H1 (cell line): ENCODE measurements at regions not wholly inside any gene's neighbourhood (a gene's known extent, or its start where the extent isn't known, plus 50 kb on each side); places are given as distances from the start of the nearest gene placed in this dataset.

Experiments
- CTCF ChIA-PET: fragments of 300-600 bp; sonication (Branson Sonifier 250); formaldehyde crosslinking; loops from one replicate; lab custom pipeline; 2021; ENCODE audit not compliant: partially characterized antibody; lab: Charles Lee
- POLR2A ChIA-PET: fragments of 300-600 bp; sonication (Branson Sonifier 250); formaldehyde crosslinking; loops from one replicate; lab custom pipeline; 2021; ENCODE audit warnings: inconsistent platforms; ENCODE audit not compliant: partially characterized antibody; lab: Charles Lee
- DNase-seq, 2 experiments: peaks; one replicate each; pipeline versions ENCODE4 v3.0.0 to v3.0.0-alpha.2; 2010 to 2022; ENCODE audit warnings: low spot score in 2 of 2, low read depth in 1 of 2, mixed read lengths in 1 of 2
- FAIRE-seq: peaks from 2 replicates; lab custom pipeline; 2011; peaks lifted over from hg19 to GRCh38; lab: Jason Lieb, UNC
- H2AFZ ChIP-seq: 2 replicates; pipeline ENCODE4 v1.8.1; 2012; ENCODE audit warnings: low read length, inconsistent platforms
- H2AK5ac ChIP-seq: 2 replicates; pipeline ENCODE4 v1.6.1; 2013; ENCODE audit warnings: low read depth, low read length
- H2BK120ac ChIP-seq: replicated peaks from 2 replicates; pipeline ENCODE3; 2013; ENCODE audit warnings: low read depth, low read length, inconsistent platforms
- H2BK12ac ChIP-seq: 2 replicates; pipeline ENCODE4 v1.6.1; 2013; ENCODE audit warnings: low read depth, low read length
- H2BK15ac ChIP-seq: 2 replicates; pipeline ENCODE4 v1.6.1; 2013; ENCODE audit warnings: low read length
- H2BK20ac ChIP-seq: 2 replicates; pipeline ENCODE4 v1.6.1; 2013; ENCODE audit warnings: low read length
- H2BK5ac ChIP-seq: 2 replicates; pipeline ENCODE4 v1.6.1; 2013; ENCODE audit warnings: low read depth, low read length
- H3K14ac ChIP-seq: 2 replicates; pipeline ENCODE4 v1.6.1; 2013; ENCODE audit warnings: inconsistent platforms; ENCODE audit not compliant: insufficient read length
- H3K18ac ChIP-seq: 2 replicates; pipeline ENCODE4 v1.6.1; 2013; ENCODE audit warnings: low read length; ENCODE audit errors: extremely low read depth
- H3K23ac ChIP-seq: 2 replicates; pipeline ENCODE4 v1.6.1; 2013; ENCODE audit warnings: inconsistent platforms; ENCODE audit not compliant: insufficient read length
- H3K23me2 ChIP-seq: 2 replicates; pipeline ENCODE4 v1.6.1; 2013; ENCODE audit warnings: low read depth, low read length
- H3K27ac ChIP-seq: 2 replicates; pipeline ENCODE4 v1.6.1; 2011; ENCODE audit warnings: low read depth, low read length, inconsistent platforms
- H3K27me3 ChIP-seq, 4 experiments: replicated peaks in 1 of 4; 1 replicate in 1 of 4; 2 replicates in 3 of 4; pipeline versions ENCODE4 v1.6.1 to v1.8.1; 2011 to 2013; ENCODE audit warnings: low read length in 3 of 4, mild to moderate bottlenecking in 3 of 4, inconsistent platforms in 2 of 4, mixed read lengths in 2 of 4, moderate library complexity in 1 of 4; ENCODE audit not compliant: control insufficient read depth in 3 of 4, insufficient read depth in 3 of 4; ENCODE audit errors: extremely low read depth in 1 of 4
- H3K36me3 ChIP-seq, 4 experiments: 2 replicates each; pipeline versions ENCODE4 v1.6.1 to v1.8.1; 2011 to 2013; ENCODE audit warnings: mild to moderate bottlenecking in 4 of 4, low read length in 3 of 4, moderate library complexity in 2 of 4, control low read depth in 1 of 4, inconsistent platforms in 1 of 4; ENCODE audit not compliant: insufficient read depth in 4 of 4, control insufficient read depth in 2 of 4
- H3K4ac ChIP-seq: replicated peaks from 2 replicates; pipeline ENCODE3; 2013; ENCODE audit warnings: low read length, low read depth, mixed read lengths, inconsistent platforms; ENCODE audit not compliant: insufficient read length
- H3K4me1 ChIP-seq, 4 experiments: replicated peaks in 1 of 4; 1 replicate in 1 of 4; 2 replicates in 3 of 4; pipeline versions ENCODE4 v1.6.1 to v1.8.1; 2011 to 2013; ENCODE audit warnings: low read length in 3 of 4, inconsistent platforms in 2 of 4, mixed read lengths in 1 of 4; ENCODE audit not compliant: insufficient read depth in 4 of 4, control insufficient read depth in 3 of 4
- H3K4me2 ChIP-seq, 2 experiments: 2 replicates each; pipeline versions ENCODE4 v1.6.1 to v1.8.1; 2011 to 2013; ENCODE audit warnings: low read depth in 2 of 2, low read length in 2 of 2, control low read depth in 1 of 2, inconsistent platforms in 1 of 2, mild to moderate bottlenecking in 1 of 2; ENCODE audit not compliant: insufficient read depth in 1 of 2
- H3K4me3 ChIP-seq, 4 experiments: fragments of 200-600, 300-600 bp in 1 of 4; sonication (generic), shearing (Covaris generic), sonication (Bioruptor Twin) in 1 of 4; 2 replicates each; pipeline versions ENCODE4 v1.5.1 to v1.8.1; 2011 to 2016; ENCODE audit warnings: low read length in 4 of 4, low read depth in 3 of 4, control low read depth in 2 of 4, inconsistent platforms in 2 of 4, mild to moderate bottlenecking in 2 of 4, mixed read lengths in 1 of 4, moderate library complexity in 1 of 4; ENCODE audit not compliant: insufficient read depth in 2 of 4; ENCODE audit errors: extremely low read depth in 1 of 4
- H3K56ac ChIP-seq: replicated peaks from 2 replicates; pipeline ENCODE3; 2013; ENCODE audit warnings: low read depth, mild to moderate bottlenecking, mixed read lengths, low read length, inconsistent platforms; ENCODE audit not compliant: insufficient read length
- H3K79me1 ChIP-seq: 2 replicates; pipeline ENCODE4 v1.6.1; 2013; ENCODE audit warnings: low read depth, low read length, control low read depth
- H3K79me2 ChIP-seq, 2 experiments: 2 replicates each; pipeline versions ENCODE4 v1.6.1 to v1.8.1; 2012 to 2013; ENCODE audit warnings: low read length in 2 of 2, mild to moderate bottlenecking in 2 of 2, inconsistent platforms in 1 of 2; ENCODE audit not compliant: insufficient read depth in 2 of 2, control insufficient read depth in 1 of 2
- H3K9ac ChIP-seq, 4 experiments: replicated peaks in 1 of 4; 1 replicate in 1 of 4; 2 replicates in 3 of 4; pipeline versions ENCODE4 v1.6.1 to v1.8.1; 2011 to 2013; ENCODE audit warnings: low read depth in 3 of 4, low read length in 3 of 4, control low read depth in 2 of 4, mild to moderate bottlenecking in 2 of 4, moderate library complexity in 2 of 4, inconsistent platforms in 1 of 4; ENCODE audit errors: extremely low read depth in 1 of 4
- H3K9me3 ChIP-seq, 2 experiments: 2 replicates each; pipeline versions ENCODE4 v1.6.1 to v1.8.1; 2012 to 2013; ENCODE audit warnings: mild to moderate bottlenecking in 2 of 2, moderate library complexity in 2 of 2, control low read depth in 1 of 2, inconsistent platforms in 1 of 2, low read depth in 1 of 2, low read length in 1 of 2, mixed read lengths in 1 of 2; ENCODE audit not compliant: insufficient read depth in 2 of 2
- H4K20me1 ChIP-seq, 2 experiments: replicated peaks in 1 of 2; 2 replicates each; pipeline versions ENCODE3 to v1.8.1; 2011 to 2013; ENCODE audit warnings: inconsistent platforms in 2 of 2, low read length in 2 of 2, mild to moderate bottlenecking in 1 of 2; ENCODE audit not compliant: insufficient read depth in 2 of 2, control insufficient read depth in 1 of 2
- H4K5ac ChIP-seq: 2 replicates; pipeline ENCODE4 v1.6.1; 2013; ENCODE audit warnings: low read length, low read depth, mixed read lengths, inconsistent platforms; ENCODE audit not compliant: insufficient read length
- H4K8ac ChIP-seq: 2 replicates; pipeline ENCODE4 v1.8.0; 2013; ENCODE audit warnings: mild to moderate bottlenecking, moderate library complexity, low read length, inconsistent platforms; ENCODE audit not compliant: insufficient read depth; ENCODE audit errors: extremely low read depth
- H4K91ac ChIP-seq: replicated peaks from 2 replicates; pipeline ENCODE3; 2013; ENCODE audit warnings: low read length, mixed read lengths, inconsistent platforms; ENCODE audit not compliant: insufficient read length
- BRCA1 ChIP-seq: IDR thresholded peaks from 2 replicates; pipeline ENCODE4 v1.6.1; 2012; ENCODE audit warnings: low read depth, low read length, improper control_type of control experiment
- CHD2 ChIP-seq: IDR thresholded peaks from 2 replicates; pipeline ENCODE4 v1.6.1; 2012; ENCODE audit warnings: low read length, improper control_type of control experiment
- EGR1 ChIP-seq: IDR thresholded peaks from 2 replicates; pipeline ENCODE4 v1.6.1; 2011; ENCODE audit warnings: low read depth, low read length, borderline replicate concordance
- EP300 ChIP-seq, 2 experiments: IDR thresholded peaks; 1 replicate in 1 of 2; 2 replicates in 1 of 2; pipeline ENCODE4 v1.6.1; 2011 to 2012; ENCODE audit warnings: low read depth in 2 of 2, low read length in 2 of 2, mild to moderate bottlenecking in 2 of 2, borderline replicate concordance in 1 of 2, inconsistent platforms in 1 of 2, moderate library complexity in 1 of 2
- GTF2F1 ChIP-seq: IDR thresholded peaks from 2 replicates; pipeline ENCODE4 v1.6.1; 2012; ENCODE audit warnings: low read depth, low read length, improper control_type of control experiment, borderline replicate concordance
- HDAC2 ChIP-seq, 2 experiments: fragments of 300-600 bp in 1 of 2; sonication (generic) in 1 of 2; IDR thresholded peaks; 2 replicates each; pipeline ENCODE4 v1.6.1; 2011 to 2012; ENCODE audit warnings: low read depth in 2 of 2, low read length in 2 of 2, mild to moderate bottlenecking in 2 of 2, moderate library complexity in 2 of 2, borderline replicate concordance in 1 of 2, inconsistent platforms in 1 of 2
- JUN ChIP-seq: IDR thresholded peaks from 2 replicates; pipeline ENCODE4 v1.6.1; 2011; ENCODE audit warnings: low read depth, mild to moderate bottlenecking, improper control_type of control experiment, low read length
- POU5F1 ChIP-seq: IDR thresholded peaks from 2 replicates; pipeline ENCODE4 v1.6.1; 2011; ENCODE audit warnings: low read depth, mild to moderate bottlenecking, low read length, moderate library complexity
- RBBP5 ChIP-seq: IDR thresholded peaks from 2 replicates; pipeline ENCODE4 v1.7.1; 2012; ENCODE audit warnings: low read depth, mild to moderate bottlenecking, inconsistent platforms, low read length, moderate library complexity, borderline replicate concordance
- SP2 ChIP-seq: IDR thresholded peaks from 2 replicates; pipeline ENCODE4 v1.6.1; 2012; ENCODE audit warnings: mild to moderate bottlenecking, low read length, inconsistent platforms
- SP4 ChIP-seq: IDR thresholded peaks from 2 replicates; pipeline ENCODE4 v1.6.1; 2012; ENCODE audit warnings: low read length, inconsistent platforms
- SRF ChIP-seq: IDR thresholded peaks from 2 replicates; pipeline ENCODE4 v1.6.1; 2011; ENCODE audit warnings: mild to moderate bottlenecking, low read depth, low read length, moderate library complexity
- TAF1 ChIP-seq: IDR thresholded peaks from 2 replicates; pipeline ENCODE4 v1.6.1; 2011; ENCODE audit warnings: mild to moderate bottlenecking, low read depth, low read length
- WGBS, 2 experiments: shearing (Covaris generic) in 1 of 2; methylation state at CpG; one replicate each; pipeline versions ENCODE4 v1.1.6 to v1.1.7; 2013 to 2015; ENCODE audit warnings: low lambda C conversion rate in 2 of 2, mixed read lengths in 2 of 2, inconsistent platforms in 1 of 2, low coverage in 1 of 2, missing lambda C conversion rate in 1 of 2; ENCODE audit not compliant: insufficient replicate concordance in 2 of 2, insufficient coverage in 1 of 2, insufficient read length in 1 of 2; ENCODE audit errors: extremely low coverage in 1 of 2, missing lambda C conversion rate in 1 of 2; 5-methylcytosine and 5-hydroxymethylcytosine counted together
- TF ChIP-seq, protein P1 (sequence below): IDR thresholded peaks from 2 replicates; pipeline ENCODE4 v1.6.1; 2011; ENCODE audit warnings: low read length, improper control_type of control experiment

DNA sequence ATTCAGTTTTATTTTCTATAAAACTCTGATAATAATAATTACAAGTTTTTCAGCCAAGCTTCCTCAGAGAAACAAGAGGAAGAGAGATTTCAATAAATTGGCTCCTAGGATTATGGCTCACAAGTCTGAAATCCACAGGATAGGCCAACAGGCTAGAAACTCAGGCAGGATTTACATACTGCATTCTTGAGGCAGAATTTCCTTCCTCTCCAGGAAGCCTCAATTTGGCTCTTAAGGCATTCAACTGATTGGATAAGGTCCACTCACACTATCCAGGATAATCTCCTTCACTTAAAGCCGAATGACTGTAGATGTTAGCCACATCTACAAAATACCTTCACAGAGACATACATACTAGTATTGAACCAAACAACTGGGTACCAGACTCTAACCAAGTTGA, 120.3 kb upstream of the FAT3 start:
- H3K4me1 ChIP-seq = peaks cover 0 to 6% (median 2%) of the 10 kb centered on the region in 4 experiments; a peak in 4 of 7 replicates
- H2BK20ac ChIP-seq = peak overlapping the region; percentile 68; the same call in 1 of the 2 replicates
- no peak overlapping the region for H2BK120ac ChIP-seq
- H4K20me1 ChIP-seq = no peaks in the 10 kb centered on the region
- H2AFZ ChIP-seq = no peak overlapping the region
- H4K91ac ChIP-seq = no peak overlapping the region
- no peak overlapping the region for H3K9ac ChIP-seq
- peak overlapping the region in 1 of 2 experiments; percentile 15; a peak in 1 of 4 replicates for H3K4me2 ChIP-seq
- H3K18ac ChIP-seq = no peak overlapping the region
- no peaks in the 10 kb centered on the region for H3K79me2 ChIP-seq
- H3K79me1 ChIP-seq = no peaks in the 10 kb centered on the region
- H3K23me2 ChIP-seq = no peaks in the 10 kb centered on the region
- POLR2A ChIA-PET = no interaction called here
- no peak overlapping the region for H3K4ac ChIP-seq
- no peak overlapping the region for H3K4me3 ChIP-seq
- CTCF ChIA-PET = interaction anchor here (0.5 kb wide), 1 partner anchor 292 kb away, joined by 3 read pairs; no protein-coding TSS in a partner anchor
- no peak overlapping the region for H2BK15ac ChIP-seq
- H2BK12ac ChIP-seq = no peak overlapping the region
- WGBS, 2 experiments = 83% methylated on average over 1 of the region's 1 CpG; no CpG with 5 or more reads in 1 of the 2 experiments
- no peak overlapping the region for H4K5ac ChIP-seq
- no peak overlapping the region for H3K14ac ChIP-seq
- peak overlapping the region; percentile 55; the same call in 1 of the 2 replicates for H2BK5ac ChIP-seq
- TF ChIP-seq SP2 (no peak), BRCA1 (no peak), RBBP5 (no peak), EGR1 (no peak), JUN (no peak), EP300 (IDR thresholded peaks at IDR 0.05; ENCODE audit: borderline replicate concordance in 1 of 2, low read depth in 2 of 2, low read length in 2 of 2) (no peak), TAF1 (no peak), GTF2F1 (no peak), SRF (no peak), HDAC2 (IDR thresholded peaks at IDR 0.05; ENCODE audit: borderline replicate concordance in 1 of 2, low read depth in 2 of 2, low read length in 2 of 2) (no peak), POU5F1 (no peak), CHD2 (no peak), SP4 (no peak)
- TF ChIP-seq, protein P1, sequence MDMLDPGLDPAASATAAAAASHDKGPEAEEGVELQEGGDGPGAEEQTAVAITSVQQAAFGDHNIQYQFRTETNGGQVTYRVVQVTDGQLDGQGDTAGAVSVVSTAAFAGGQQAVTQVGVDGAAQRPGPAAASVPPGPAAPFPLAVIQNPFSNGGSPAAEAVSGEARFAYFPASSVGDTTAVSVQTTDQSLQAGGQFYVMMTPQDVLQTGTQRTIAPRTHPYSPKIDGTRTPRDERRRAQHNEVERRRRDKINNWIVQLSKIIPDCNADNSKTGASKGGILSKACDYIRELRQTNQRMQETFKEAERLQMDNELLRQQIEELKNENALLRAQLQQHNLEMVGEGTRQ = no peak
- FAIRE-seq (no peak), DNase-seq (no peak)
- no peak overlapping the region for H4K8ac ChIP-seq
- H3K27me3 ChIP-seq = no peaks in the 10 kb centered on the region
- no peaks in the 10 kb centered on the region for H3K9me3 ChIP-seq
- no peak overlapping the region for H3K27ac ChIP-seq
- H3K36me3 ChIP-seq = no peaks in the 10 kb centered on the region; a peak in 1 of 8 replicates
- no peak overlapping the region for H2AK5ac ChIP-seq
- no peak overlapping the region for H3K23ac ChIP-seq
- H3K56ac ChIP-seq = no peak overlapping the region
